ENCODE measurements at regions not wholly inside any gene's neighbourhood (a gene's known extent, or its start where the extent isn't known, plus 50 kb on each side); places are given as distances from the start of the nearest gene placed in this dataset.

- DNase-seq (ENCODE audit: low spot score in 2 of 2) = no peak
- no peak for FAIRE-seq
Measured at GRCh38 chr3:83513051-83513450, 1445.7 kb upstream of the CADM2 start.

DNA sequence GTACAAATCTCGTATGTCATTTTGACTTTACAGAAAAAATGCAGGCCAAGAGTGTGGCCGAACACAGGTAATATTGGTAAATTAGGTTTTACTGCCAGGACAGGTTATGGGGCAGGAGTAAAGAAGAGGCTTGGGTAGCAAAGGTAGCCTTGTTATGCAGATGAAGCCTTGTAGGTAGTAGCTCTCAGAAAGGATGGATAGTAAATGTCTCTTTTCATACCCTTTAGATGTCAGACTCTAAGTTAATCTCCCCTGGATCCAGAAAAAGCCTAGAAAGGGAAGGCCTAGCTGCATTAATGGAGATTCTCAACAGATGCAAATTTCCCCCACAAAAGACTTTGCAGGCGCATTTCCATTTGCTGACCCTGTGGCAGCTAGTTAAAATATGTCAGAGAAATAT, 1445.1 kb upstream of the CADM2 start:
- FAIRE-seq (no peak), DNase-seq (ENCODE audit: low spot score in 2 of 2) (no peak)

DNA sequence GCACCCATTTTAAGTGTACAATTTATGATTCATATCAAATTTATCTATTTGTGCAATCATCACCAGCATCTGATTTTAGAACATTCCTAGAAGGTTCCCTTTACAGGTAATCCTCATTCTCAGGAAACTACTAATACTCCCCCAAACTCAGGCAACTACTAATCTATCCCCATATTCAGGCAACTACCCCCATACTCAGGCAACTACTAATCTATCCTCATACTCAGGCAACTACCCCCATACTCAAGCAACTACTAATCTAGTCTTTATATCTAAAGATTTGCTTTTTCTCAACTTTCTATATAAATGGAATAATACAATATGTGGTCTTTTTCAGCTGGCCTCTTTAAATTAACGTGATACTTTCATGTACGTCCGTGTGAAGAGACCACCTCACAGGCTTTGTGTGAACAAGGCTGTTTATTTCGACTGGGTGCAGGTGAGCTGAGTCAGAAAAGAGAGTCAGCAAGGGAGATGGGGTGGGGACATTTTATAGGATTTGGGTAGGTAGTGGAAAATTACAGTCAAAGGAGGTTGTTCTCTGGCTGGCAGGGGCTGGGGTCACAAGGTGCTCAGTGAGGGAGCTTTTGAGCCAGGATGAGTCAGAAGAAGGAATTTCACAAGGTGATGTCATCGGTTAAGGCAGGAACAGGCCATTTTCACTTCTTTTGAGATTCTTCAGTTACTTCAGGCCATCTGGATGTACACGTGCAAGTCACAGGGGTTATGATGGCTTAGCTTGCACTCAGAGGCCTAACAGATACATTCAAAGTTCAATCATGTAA, 1444.5 kb upstream of the CADM2 start:
- no peak for DNase-seq (ENCODE audit: low spot score in 2 of 2)

GRCh38 chr3:83515123-83515522, 1443.7 kb upstream of the CADM2 start:
- no peak for FAIRE-seq
- no peak for DNase-seq (ENCODE audit: low spot score in 2 of 2)

More for the DNA sequence above, 1444.5 kb upstream of the CADM2 start:
- no peak for FAIRE-seq

- FAIRE-seq (no peak), DNase-seq (ENCODE audit: low spot score in 2 of 2) (no peak)
Measured at GRCh38 chr3:83523470-83524073, 1435.2 kb upstream of the CADM2 start.

GRCh38 chr3:83524901-83525300, 1433.9 kb upstream of the CADM2 start:
- DNase-seq (ENCODE audit: low spot score in 2 of 2) (no peak), FAIRE-seq (no peak)

GRCh38 chr3:83559082-83559481, 1399.7 kb upstream of the CADM2 start:
- DNase-seq (ENCODE audit: low spot score in 2 of 2) (no peak), FAIRE-seq (no peak)

- DNase-seq (ENCODE audit: low spot score in 2 of 2) (no peak), FAIRE-seq (no peak)
Measured at GRCh38 chr3:83567935-83568334, 1390.9 kb upstream of the CADM2 start.

GRCh38 chr3:83581546-83581945, 1377.2 kb upstream of the CADM2 start:
- FAIRE-seq = no peak
- DNase-seq (ENCODE audit: low spot score in 2 of 2) = no peak

- no peak for DNase-seq (ENCODE audit: low spot score in 2 of 2)
- FAIRE-seq = no peak
Measured at GRCh38 chr3:83601704-83602103, 1357.1 kb upstream of the CADM2 start.

GRCh38 chr3:83622526-83622925, 1336.3 kb upstream of the CADM2 start:
- DNase-seq (ENCODE audit: low spot score in 2 of 2) (no peak), FAIRE-seq (no peak)

DNA sequence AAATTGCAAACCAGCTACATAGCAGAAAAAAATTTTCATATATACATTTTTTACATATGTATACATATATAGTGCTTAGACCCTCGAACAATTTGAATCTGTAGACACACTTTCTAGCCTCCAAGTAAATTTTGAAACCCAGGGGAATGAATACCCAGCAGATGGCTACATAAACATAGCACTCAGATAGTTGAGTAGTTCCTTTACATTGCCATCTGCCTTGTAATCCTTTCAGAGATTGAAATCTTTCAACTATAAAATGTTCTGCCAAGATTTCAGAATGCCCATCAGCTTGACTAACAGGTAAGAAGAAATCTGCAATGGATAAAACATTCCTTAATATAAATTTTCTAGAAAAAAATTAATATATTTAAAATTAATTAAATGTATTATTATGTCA, 1333.5 kb upstream of the CADM2 start:
- no peak for FAIRE-seq
- DNase-seq (ENCODE audit: low spot score in 2 of 2) = no peak

DNA sequence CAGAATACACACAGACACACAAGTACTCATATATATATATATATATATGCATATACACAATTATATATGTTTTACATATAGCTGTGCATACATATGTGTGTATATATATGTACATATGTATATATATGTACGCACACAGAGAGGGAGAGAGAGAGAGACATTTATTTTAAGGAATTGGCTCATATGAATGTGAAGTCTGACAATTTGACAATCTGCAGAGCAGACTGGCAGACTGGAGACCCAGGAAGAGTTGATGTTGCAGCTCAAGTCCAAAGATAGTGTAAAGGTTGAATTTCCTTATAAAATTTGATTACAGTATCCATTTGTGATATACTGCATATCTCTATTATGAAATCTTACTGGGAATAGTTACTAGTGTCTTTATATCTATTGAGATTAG, 1330.3 kb upstream of the CADM2 start:
- no peak for DNase-seq (ENCODE audit: low spot score in 2 of 2)
- FAIRE-seq = no peak

- FAIRE-seq (no peak), DNase-seq (ENCODE audit: low spot score in 2 of 2) (no peak)
Measured at GRCh38 chr3:83632526-83632925, 1326.3 kb upstream of the CADM2 start.

GRCh38 chr3:83633758-83634157, 1325.0 kb upstream of the CADM2 start:
- DNase-seq (ENCODE audit: low spot score in 2 of 2) (no peak), FAIRE-seq (no peak)

DNA sequence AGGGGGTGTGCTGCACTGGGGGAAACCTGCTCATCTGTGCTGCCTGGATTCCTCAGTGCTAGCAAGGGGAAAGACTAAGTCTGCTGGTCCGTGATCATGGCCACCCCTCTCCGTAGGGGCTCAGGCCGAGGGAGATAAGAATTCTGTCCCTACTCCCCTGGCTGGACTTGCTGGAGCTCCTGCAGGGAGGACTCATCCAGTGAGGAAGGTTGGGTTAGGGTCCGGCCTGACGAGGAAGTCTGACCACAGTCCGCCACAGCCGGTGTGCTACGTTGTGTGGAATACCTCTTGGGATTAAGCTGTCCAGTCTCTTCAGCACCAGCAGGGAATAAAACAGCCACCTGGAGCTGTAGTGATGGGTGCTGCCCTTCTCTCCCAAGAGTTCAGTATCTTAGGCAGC, 1309.1 kb upstream of the CADM2 start:
- DNase-seq (ENCODE audit: low spot score in 2 of 2) (no peak), FAIRE-seq (no peak)

GRCh38 chr3:83655083-83655482, 1303.7 kb upstream of the CADM2 start:
- FAIRE-seq = peak; percentile 58
- no peak for DNase-seq (ENCODE audit: low spot score in 2 of 2)

DNA sequence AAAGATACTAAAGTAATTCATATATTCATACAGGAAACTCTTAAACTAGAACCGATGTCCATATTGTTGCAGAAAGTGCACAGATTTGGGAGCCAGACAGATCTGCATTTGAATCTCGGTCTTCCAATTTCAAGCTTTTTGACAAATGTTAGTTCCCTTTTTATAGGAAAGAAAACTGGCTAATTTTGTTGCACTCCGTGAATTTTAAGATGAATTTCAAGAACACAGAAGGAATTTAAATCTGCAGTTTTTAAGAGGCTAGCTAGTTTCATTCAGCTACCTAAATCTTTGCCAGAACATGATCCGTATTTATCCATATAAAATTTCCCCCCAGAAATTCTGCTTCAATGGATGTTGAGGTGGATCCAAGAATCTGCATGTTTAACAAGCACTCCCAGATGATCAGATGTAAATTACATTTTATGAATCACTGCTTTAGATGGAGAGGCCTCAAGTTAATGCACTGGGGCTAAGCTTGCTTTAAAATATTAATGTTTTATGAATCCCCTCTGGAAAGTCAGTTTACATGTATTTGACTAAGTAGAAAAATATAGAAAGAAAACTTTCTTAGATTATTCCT, 1296.3 kb upstream of the CADM2 start:
- FAIRE-seq (no peak), DNase-seq (ENCODE audit: low spot score in 2 of 2) (no peak)

DNA sequence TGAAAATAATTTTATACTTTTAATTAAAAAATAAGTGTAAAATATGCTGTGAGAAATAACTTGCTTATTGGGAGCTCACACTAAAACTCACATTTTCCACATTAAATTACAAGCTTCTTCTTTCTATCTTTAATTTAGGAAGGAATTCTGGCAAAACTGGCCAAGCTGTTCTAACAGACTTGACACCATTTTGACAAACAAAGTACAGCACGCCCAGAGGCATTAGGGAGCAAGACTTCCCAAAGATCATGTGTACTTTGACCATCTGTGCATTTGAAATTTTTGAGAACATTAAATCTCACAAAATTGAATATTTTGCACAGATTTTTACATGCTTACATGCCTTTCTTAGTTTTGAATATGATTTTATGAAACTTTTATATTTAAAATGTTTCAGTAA, 1288.4 kb upstream of the CADM2 start:
- DNase-seq (ENCODE audit: low spot score in 2 of 2) = no peak
- FAIRE-seq = no peak

- DNase-seq (ENCODE audit: low spot score in 2 of 2) (no peak), FAIRE-seq (no peak)
Measured at GRCh38 chr3:83683937-83684598, 1274.7 kb upstream of the CADM2 start.

GRCh38 chr3:83706669-83707068, 1252.1 kb upstream of the CADM2 start:
- DNase-seq (ENCODE audit: low spot score in 2 of 2) = no peak
- no peak for FAIRE-seq
